ENCODE measurements at regions not wholly inside any gene's neighbourhood (a gene's known extent, or its start where the extent isn't known, plus 50 kb on each side); places are given as distances from the start of the nearest gene placed in this dataset.

DNA sequence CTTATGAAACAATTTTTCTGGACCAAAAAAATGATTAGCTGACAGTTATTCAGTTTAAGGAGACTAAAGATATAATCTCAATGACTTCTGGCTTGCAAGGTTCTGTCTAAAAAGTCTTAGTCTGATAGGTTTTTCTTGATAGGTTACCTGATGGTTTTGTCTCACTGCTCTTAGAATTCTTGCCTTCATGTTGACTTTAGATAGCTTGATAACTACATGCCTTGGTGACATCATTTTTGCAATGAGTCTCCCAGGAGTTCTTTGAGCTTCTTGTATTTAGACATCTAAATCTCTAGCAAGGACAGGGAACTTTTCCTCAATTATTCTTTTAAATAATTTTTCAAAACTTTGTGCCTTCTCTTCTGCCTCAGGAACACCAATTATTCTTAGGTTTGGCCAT, 1965.3 kb downstream of the ARAP2 start:
- POLR2A ChIA-PET = no interaction called here
- no peaks in the 10 kb centered on the region for H3K36me3 ChIP-seq (ENCODE audit: insufficient read depth, low read length)
- H3K4me3 Mint-ChIP-seq = no peak overlapping the region
- no peak overlapping the region for H3K27ac ChIP-seq (ENCODE audit: low read depth in 1 of 2, low read length in 2 of 2)
- H3K27me3 Mint-ChIP-seq = no peaks in the 10 kb centered on the region
- no peak for ATAC-seq (ENCODE audit: poor library complexity)
- no peaks in the 10 kb centered on the region for H3K27me3 ChIP-seq (ENCODE audit: control insufficient read depth in 1 of 2, insufficient read depth in 2 of 2, low read length in 2 of 2)
- no peak for DNase-seq
- CTCF ChIA-PET = no interaction called here
- intact Hi-C loops (cut with DNase I, micrococcal nuclease) = no loop called here
- no peaks in the 10 kb centered on the region for H3K36me3 Mint-ChIP-seq (ENCODE audit: low read depth)
- H3K4me1 Mint-ChIP-seq (ENCODE audit: low read depth) = no peaks in the 10 kb centered on the region
- TF ChIP-seq, protein P1, sequence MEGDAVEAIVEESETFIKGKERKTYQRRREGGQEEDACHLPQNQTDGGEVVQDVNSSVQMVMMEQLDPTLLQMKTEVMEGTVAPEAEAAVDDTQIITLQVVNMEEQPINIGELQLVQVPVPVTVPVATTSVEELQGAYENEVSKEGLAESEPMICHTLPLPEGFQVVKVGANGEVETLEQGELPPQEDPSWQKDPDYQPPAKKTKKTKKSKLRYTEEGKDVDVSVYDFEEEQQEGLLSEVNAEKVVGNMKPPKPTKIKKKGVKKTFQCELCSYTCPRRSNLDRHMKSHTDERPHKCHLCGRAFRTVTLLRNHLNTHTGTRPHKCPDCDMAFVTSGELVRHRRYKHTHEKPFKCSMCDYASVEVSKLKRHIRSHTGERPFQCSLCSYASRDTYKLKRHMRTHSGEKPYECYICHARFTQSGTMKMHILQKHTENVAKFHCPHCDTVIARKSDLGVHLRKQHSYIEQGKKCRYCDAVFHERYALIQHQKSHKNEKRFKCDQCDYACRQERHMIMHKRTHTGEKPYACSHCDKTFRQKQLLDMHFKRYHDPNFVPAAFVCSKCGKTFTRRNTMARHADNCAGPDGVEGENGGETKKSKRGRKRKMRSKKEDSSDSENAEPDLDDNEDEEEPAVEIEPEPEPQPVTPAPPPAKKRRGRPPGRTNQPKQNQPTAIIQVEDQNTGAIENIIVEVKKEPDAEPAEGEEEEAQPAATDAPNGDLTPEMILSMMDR (IDR thresholded peaks at IDR 0.05) = no peak
- H3K4me1 ChIP-seq (ENCODE audit: insufficient read depth, low read length) = no peaks in the 10 kb centered on the region
- H3K9me3 ChIP-seq (ENCODE audit: control insufficient read depth in 1 of 2, insufficient read depth in 1 of 2, low read length in 2 of 2) = peaks cover 0 to 10% of the 10 kb centered on the region in 2 experiments
- peaks cover 10% of the 10 kb centered on the region for H3K9me3 Mint-ChIP-seq
- H3K27ac Mint-ChIP-seq = no peak overlapping the region
- no peak overlapping the region for H3K4me3 ChIP-seq (ENCODE audit: low read length)

DNA sequence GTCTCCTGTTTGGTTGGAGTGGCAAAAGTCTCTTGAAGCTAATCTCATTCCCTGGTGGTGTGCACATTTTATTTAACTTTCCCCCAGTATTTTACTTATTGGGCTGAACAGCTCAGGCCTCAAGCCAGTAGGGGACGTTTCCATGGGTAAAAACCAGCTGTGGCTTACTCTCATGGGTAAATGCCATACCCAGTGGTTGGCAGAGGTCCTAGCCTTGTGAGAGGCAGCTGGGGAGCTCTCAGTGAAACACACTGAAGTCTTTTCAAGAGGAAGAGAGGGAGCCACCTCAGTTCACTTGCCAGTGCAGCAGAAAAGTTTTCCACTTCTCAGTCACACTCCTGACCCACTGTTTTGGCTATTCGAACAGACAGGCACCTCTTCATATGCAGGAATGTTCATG, 1964.2 kb downstream of the ARAP2 start:
- Mint-ChIP-seq H3K4me3 (no peak overlapping the region), H3K4me1 (ENCODE audit: low read depth) (no peaks in the 10 kb centered on the region), H3K36me3 (ENCODE audit: low read depth) (no peaks in the 10 kb centered on the region), H3K27ac (no peak overlapping the region), H3K9me3 (peaks cover 13% of the 10 kb centered on the region), H3K27me3 (no peaks in the 10 kb centered on the region)
- ChIA-PET CTCF (no interaction called here), POLR2A (no interaction called here)
- H3K36me3 ChIP-seq (ENCODE audit: insufficient read depth, low read length) = no peaks in the 10 kb centered on the region
- H3K9me3 ChIP-seq (ENCODE audit: control insufficient read depth in 1 of 2, insufficient read depth in 1 of 2, low read length in 2 of 2) = peaks cover 0 to 10% of the 10 kb centered on the region in 2 experiments
- H3K27ac ChIP-seq (ENCODE audit: low read depth in 1 of 2, low read length in 2 of 2) = no peak overlapping the region
- no peaks in the 10 kb centered on the region for H3K27me3 ChIP-seq (ENCODE audit: control insufficient read depth in 1 of 2, insufficient read depth in 2 of 2, low read length in 2 of 2)
- no peak overlapping the region for H3K4me3 ChIP-seq (ENCODE audit: low read length)
- no peaks in the 10 kb centered on the region for H3K4me1 ChIP-seq (ENCODE audit: insufficient read depth, low read length)
- TF ChIP-seq, protein P1 (IDR thresholded peaks at IDR 0.05) = no peak
- DNase-seq (no peak), ATAC-seq (ENCODE audit: poor library complexity) (no peak)
- intact Hi-C loops (cut with DNase I, micrococcal nuclease) = no loop called here

DNA sequence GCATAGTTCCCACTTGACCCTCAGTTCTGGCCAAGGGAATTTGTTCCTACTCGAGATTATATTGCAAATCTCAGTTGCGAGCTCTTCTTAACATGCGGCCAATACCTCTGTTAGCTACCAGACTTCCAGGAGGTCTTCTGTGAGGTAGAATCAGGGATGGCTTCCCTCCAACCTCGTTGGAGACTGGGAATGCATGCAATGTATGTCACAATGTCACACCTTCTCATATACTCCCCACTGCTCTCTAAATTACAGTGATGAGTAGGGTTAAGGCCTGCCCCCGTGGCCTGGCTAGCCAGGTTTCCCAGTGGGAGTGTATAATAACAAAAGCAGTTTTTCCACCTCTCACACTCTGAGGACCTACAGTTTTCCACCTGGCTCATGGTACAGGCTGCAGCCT, 1962.5 kb downstream of the ARAP2 start:
- no peaks in the 10 kb centered on the region for H3K36me3 Mint-ChIP-seq (ENCODE audit: low read depth)
- no peaks in the 10 kb centered on the region for H3K4me1 ChIP-seq (ENCODE audit: insufficient read depth, low read length)
- H3K27ac ChIP-seq (ENCODE audit: low read depth in 1 of 2, low read length in 2 of 2) = no peak overlapping the region
- H3K27me3 ChIP-seq (ENCODE audit: control insufficient read depth in 1 of 2, insufficient read depth in 2 of 2, low read length in 2 of 2) = no peaks in the 10 kb centered on the region
- peaks cover 0 to 10% of the 10 kb centered on the region in 2 experiments for H3K9me3 ChIP-seq (ENCODE audit: control insufficient read depth in 1 of 2, insufficient read depth in 1 of 2, low read length in 2 of 2)
- H3K4me3 ChIP-seq (ENCODE audit: low read length) = no peak overlapping the region
- no peaks in the 10 kb centered on the region for H3K27me3 Mint-ChIP-seq
- intact Hi-C loops (cut with DNase I, micrococcal nuclease) = no loop called here
- no peak for DNase-seq
- H3K4me3 Mint-ChIP-seq = no peak overlapping the region
- H3K9me3 Mint-ChIP-seq = peaks cover 11% of the 10 kb centered on the region
- TF ChIP-seq, protein P1 (IDR thresholded peaks at IDR 0.05) = no peak
- H3K4me1 Mint-ChIP-seq (ENCODE audit: low read depth) = no peaks in the 10 kb centered on the region
- ChIA-PET CTCF (no interaction called here), POLR2A (no interaction called here)
- no peak overlapping the region for H3K27ac Mint-ChIP-seq
- H3K36me3 ChIP-seq (ENCODE audit: insufficient read depth, low read length) = no peaks in the 10 kb centered on the region
- ATAC-seq (ENCODE audit: poor library complexity) = no peak
